IPS-18c (cell line): ENCODE measurements at regions not wholly inside any gene's neighbourhood (a gene's known extent, or its start where the extent isn't known, plus 50 kb on each side); places are given as distances from the start of the nearest gene placed in this dataset.

ENCODE experiments used
- H3K4me3 ChIP-seq: 2 replicates; pipeline ENCODE4 v1.7.0; 2013; ENCODE audit warnings: low read depth, mild to moderate bottlenecking, low read length, moderate library complexity; ENCODE audit not compliant: insufficient read depth
- H3K9me3 ChIP-seq: one replicate; pipeline ENCODE4 v1.6.1; 2013; ENCODE audit warnings: mild to moderate bottlenecking, low read length, moderate library complexity; ENCODE audit not compliant: control insufficient read depth, insufficient read depth

- H3K9me3 ChIP-seq = no peaks in the 10 kb centered on the region
- no peak overlapping the region for H3K4me3 ChIP-seq
Observed at GRCh38 chr11:127711748-127712147, 711.2 kb upstream of the KIRREL3 start.

GRCh38 chr11:127710831-127711230, 710.3 kb upstream of the KIRREL3 start:
- no peaks in the 10 kb centered on the region for H3K9me3 ChIP-seq
- no peak overlapping the region for H3K4me3 ChIP-seq

- H3K4me3 ChIP-seq = no peak overlapping the region
Observed at GRCh38 chr11:127709960-127710359, 709.4 kb upstream of the KIRREL3 start.

GRCh38 chr11:127693686-127694085, 693.1 kb upstream of the KIRREL3 start:
- no peaks in the 10 kb centered on the region for H3K9me3 ChIP-seq
- no peak overlapping the region for H3K4me3 ChIP-seq

More at GRCh38 chr11:127709960-127710359, 709.4 kb upstream of the KIRREL3 start:
- no peaks in the 10 kb centered on the region for H3K9me3 ChIP-seq

- H3K9me3 ChIP-seq = no peaks in the 10 kb centered on the region
- H3K4me3 ChIP-seq = no peak overlapping the region
Observed at GRCh38 chr11:127683321-127683720, 682.8 kb upstream of the KIRREL3 start.

- H3K4me3 ChIP-seq = no peak overlapping the region
Observed at GRCh38 chr11:127679816-127680545, 679.4 kb upstream of the KIRREL3 start.

GRCh38 chr11:127678631-127679030, 678.1 kb upstream of the KIRREL3 start:
- no peak overlapping the region for H3K4me3 ChIP-seq
- no peaks in the 10 kb centered on the region for H3K9me3 ChIP-seq

More at GRCh38 chr11:127679816-127680545, 679.4 kb upstream of the KIRREL3 start:
- H3K9me3 ChIP-seq = no peaks in the 10 kb centered on the region

- no peak overlapping the region for H3K4me3 ChIP-seq
Observed at GRCh38 chr11:127677660-127678425, 677.3 kb upstream of the KIRREL3 start.

GRCh38 chr11:127675581-127675980, 675.0 kb upstream of the KIRREL3 start:
- H3K9me3 ChIP-seq = no peaks in the 10 kb centered on the region
- no peak overlapping the region for H3K4me3 ChIP-seq

More at GRCh38 chr11:127677660-127678425, 677.3 kb upstream of the KIRREL3 start:
- H3K9me3 ChIP-seq = no peaks in the 10 kb centered on the region

- no peak overlapping the region for H3K4me3 ChIP-seq
- no peaks in the 10 kb centered on the region for H3K9me3 ChIP-seq
Observed at GRCh38 chr11:127674754-127675153, 674.2 kb upstream of the KIRREL3 start.

- Histone ChIP-seq H3K4me3 (no peak overlapping the region), H3K9me3 (no peaks in the 10 kb centered on the region)
Observed at GRCh38 chr11:127670374-127671119, 670.0 kb upstream of the KIRREL3 start.

GRCh38 chr11:127656116-127656836, 655.7 kb upstream of the KIRREL3 start:
- no peak overlapping the region for H3K4me3 ChIP-seq

GRCh38 chr11:127653076-127653475, 652.5 kb upstream of the KIRREL3 start:
- H3K4me3 ChIP-seq = no peak overlapping the region
- no peaks in the 10 kb centered on the region for H3K9me3 ChIP-seq

More at GRCh38 chr11:127656116-127656836, 655.7 kb upstream of the KIRREL3 start:
- H3K9me3 ChIP-seq = no peaks in the 10 kb centered on the region

GRCh38 chr11:127651888-127652221, 651.3 kb upstream of the KIRREL3 start:
- Histone ChIP-seq H3K4me3 (no peak overlapping the region), H3K9me3 (no peaks in the 10 kb centered on the region)

GRCh38 chr11:127651175-127651887, 650.8 kb upstream of the KIRREL3 start:
- H3K4me3 ChIP-seq = no peak overlapping the region
- H3K9me3 ChIP-seq = no peaks in the 10 kb centered on the region

- H3K9me3 ChIP-seq = no peaks in the 10 kb centered on the region
- no peak overlapping the region for H3K4me3 ChIP-seq
Observed at GRCh38 chr11:127649958-127650357, 649.4 kb upstream of the KIRREL3 start.

GRCh38 chr11:127649071-127649470, 648.5 kb upstream of the KIRREL3 start:
- Histone ChIP-seq H3K9me3 (no peaks in the 10 kb centered on the region), H3K4me3 (no peak overlapping the region)
